NB4 (cell line): ENCODE measurements at regions not wholly inside any gene's neighbourhood (a gene's known extent, or its start where the extent isn't known, plus 50 kb on each side); places are given as distances from the start of the nearest gene placed in this dataset.
A peak's percentile ranks its signal among the peaks of the same experiment; 100 is the strongest.

ENCODE experiments used
- MYC ChIP-seq: IDR thresholded peaks from 2 replicates; pipeline ENCODE4 v1.6.1; 2011; ENCODE audit warnings: low read depth, low read length
- POLR2A ChIP-seq: IDR thresholded peaks from 2 replicates; pipeline ENCODE4 v1.6.1; 2011; ENCODE audit warnings: mild to moderate bottlenecking; ENCODE audit not compliant: insufficient read length; ENCODE audit errors: extremely low read depth
- TF ChIP-seq, protein P1 (sequence below): IDR thresholded peaks from one replicate; pipeline ENCODE4 v1.5.1; 2012; ENCODE audit warnings: low read depth, low read length
- TF ChIP-seq, protein P2 (sequence below): IDR thresholded peaks from 2 replicates; pipeline ENCODE4 v1.6.1; 2011; ENCODE audit warnings: low read depth, low read length

DNA sequence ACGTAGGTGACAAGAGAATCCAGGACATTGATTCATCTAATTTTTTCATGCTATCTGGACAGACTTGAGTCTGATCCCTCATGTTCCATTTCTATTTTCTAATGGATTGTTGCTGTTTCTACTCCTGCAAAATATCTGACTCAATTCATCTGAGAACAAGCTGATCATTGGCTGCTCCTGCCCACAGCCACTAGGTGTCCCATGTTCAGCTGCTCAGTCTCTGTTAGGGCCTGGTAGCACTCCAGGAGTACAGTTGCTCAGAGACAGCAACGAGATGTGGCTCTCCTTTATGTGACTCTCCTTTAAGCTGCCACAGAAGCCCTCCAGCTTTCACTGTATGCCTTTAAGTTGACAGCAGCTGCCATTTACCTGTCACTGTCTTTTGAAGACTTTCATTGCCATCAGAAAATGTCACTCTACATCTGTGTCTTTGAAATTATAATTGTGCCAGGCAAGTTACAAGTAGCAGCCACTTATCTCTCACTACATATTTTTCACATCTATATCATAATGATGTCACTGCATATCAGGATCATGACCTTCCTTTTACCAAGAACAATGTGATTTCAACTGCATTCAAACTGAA is 1944.2 kb upstream of the NUDT12 start:
- TF ChIP-seq, protein P1, sequence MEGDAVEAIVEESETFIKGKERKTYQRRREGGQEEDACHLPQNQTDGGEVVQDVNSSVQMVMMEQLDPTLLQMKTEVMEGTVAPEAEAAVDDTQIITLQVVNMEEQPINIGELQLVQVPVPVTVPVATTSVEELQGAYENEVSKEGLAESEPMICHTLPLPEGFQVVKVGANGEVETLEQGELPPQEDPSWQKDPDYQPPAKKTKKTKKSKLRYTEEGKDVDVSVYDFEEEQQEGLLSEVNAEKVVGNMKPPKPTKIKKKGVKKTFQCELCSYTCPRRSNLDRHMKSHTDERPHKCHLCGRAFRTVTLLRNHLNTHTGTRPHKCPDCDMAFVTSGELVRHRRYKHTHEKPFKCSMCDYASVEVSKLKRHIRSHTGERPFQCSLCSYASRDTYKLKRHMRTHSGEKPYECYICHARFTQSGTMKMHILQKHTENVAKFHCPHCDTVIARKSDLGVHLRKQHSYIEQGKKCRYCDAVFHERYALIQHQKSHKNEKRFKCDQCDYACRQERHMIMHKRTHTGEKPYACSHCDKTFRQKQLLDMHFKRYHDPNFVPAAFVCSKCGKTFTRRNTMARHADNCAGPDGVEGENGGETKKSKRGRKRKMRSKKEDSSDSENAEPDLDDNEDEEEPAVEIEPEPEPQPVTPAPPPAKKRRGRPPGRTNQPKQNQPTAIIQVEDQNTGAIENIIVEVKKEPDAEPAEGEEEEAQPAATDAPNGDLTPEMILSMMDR = peak; percentile 38
- no peak for TF ChIP-seq POLR2A
- TF ChIP-seq MYC = no peak
- TF ChIP-seq, protein P2, sequence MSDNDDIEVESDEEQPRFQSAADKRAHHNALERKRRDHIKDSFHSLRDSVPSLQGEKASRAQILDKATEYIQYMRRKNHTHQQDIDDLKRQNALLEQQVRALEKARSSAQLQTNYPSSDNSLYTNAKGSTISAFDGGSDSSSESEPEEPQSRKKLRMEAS = no peak
